ENCODE measurements at regions not wholly inside any gene's neighbourhood (a gene's known extent, or its start where the extent isn't known, plus 50 kb on each side); places are given as distances from the start of the nearest gene placed in this dataset.

DNA sequence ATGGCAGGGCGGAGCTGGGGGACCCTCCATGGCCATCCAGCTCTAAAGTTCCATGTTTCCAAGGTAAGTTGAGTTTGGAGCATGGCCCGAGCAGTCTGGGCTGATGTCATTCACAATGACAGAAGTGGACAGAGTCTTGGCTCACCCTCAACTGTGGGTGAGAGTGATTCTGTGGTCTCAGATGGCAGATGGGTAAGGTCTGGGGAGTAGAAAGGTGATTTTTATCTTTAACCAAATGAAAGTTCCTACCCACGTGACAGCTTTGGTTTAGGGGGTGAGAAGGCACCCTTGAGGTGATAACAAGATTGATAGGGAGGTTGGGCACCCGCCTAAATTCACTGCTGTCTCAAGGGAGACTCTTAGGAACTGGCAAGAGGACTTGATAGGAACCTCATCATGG, 57.6 kb upstream of the PDZD8 start:
- SMC1A ChIA-PET (ENCODE audit: uncharacterized antibody, unreplicated experiment), result interaction anchor here (2.2 to 3.4 kb wide), 3 partner anchors 10 to 69 kb away, joined by 5 to 19 read pairs (median 8); no protein-coding TSS in a partner anchor

DNA sequence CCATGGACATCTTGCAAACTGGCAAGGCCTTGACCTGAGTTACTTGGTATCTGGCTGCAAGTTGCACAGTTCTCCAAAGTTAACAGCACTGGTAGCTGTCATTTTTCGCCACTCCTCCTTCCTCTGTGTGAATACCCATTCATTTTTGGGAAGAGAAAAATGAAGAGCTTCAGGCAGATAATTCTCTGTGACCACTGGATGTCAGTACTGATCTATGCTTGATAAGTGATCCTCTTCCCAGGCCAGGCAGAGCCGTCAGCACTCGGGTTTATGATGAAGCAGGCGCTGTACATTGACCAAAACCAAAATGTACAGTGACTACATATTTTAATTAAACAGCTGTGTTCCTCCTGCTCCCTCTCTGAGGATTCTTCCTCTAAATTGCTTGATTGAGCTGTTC, 55.9 kb upstream of the PDZD8 start:
- WGBS (ENCODE audit: insufficient coverage, insufficient replicate concordance, low lambda C conversion rate, missing lambda C conversion rate), result 15% methylated on average over 4 of the region's 4 CpGs
- no peaks in the 10 kb centered on the region for H4K20me1 ChIP-seq (ENCODE audit: control insufficient read depth, insufficient read depth)
- H3K27me3 ChIP-seq (replicated peaks in 1 of 2; ENCODE audit: control insufficient read depth in 2 of 2, insufficient read depth in 2 of 2, low read length in 1 of 2), result peaks cover 0 to 2% of the 10 kb centered on the region in 2 experiments; a peak in 2 of 4 replicates
- H3K27ac ChIP-seq (ENCODE audit: control insufficient read depth, insufficient read depth), result no peak overlapping the region
- H3K9me3 ChIP-seq (replicated peaks; ENCODE audit: control insufficient read depth, insufficient read depth, low read length), result no peaks in the 10 kb centered on the region
- in situ Hi-C loops (cut with MboI) (no loop called here), intact Hi-C loops (cut with micrococcal nuclease; ENCODE audit: unreplicated experiment) (no loop called here)
- no peaks in the 10 kb centered on the region for H3K36me3 ChIP-seq (ENCODE audit: control insufficient read depth in 2 of 2, insufficient read depth in 2 of 2, low read length in 1 of 2)
- no peak overlapping the region for H2AFZ ChIP-seq (ENCODE audit: control insufficient read depth, low read depth, low read length)
- CTCF ChIA-PET, result interaction anchor here (0.6 to 6.4 kb wide), 27 partner anchors 8 to 1250 kb away, joined by 3 to 65 read pairs (median 5); no protein-coding TSS in a partner anchor
- no TSS peak for BruUV-seq (replicated peaks)
- H3K4me3 ChIP-seq, result no peak overlapping the region
- RAD21 ChIA-PET (ENCODE audit: unreplicated experiment), result interaction anchor here (0.8 to 2.6 kb wide), 15 partner anchors 12 to 1028 kb away, joined by 3 to 15 read pairs (median 4); no protein-coding TSS in a partner anchor
- POLR2A ChIA-PET, result interaction anchor here (0.6 to 1.1 kb wide), 3 partner anchors 39 to 57 kb away, joined by 3 to 5 read pairs (median 3); no protein-coding TSS in a partner anchor
- FAIRE-seq (no peak), ATAC-seq (peak; percentile 41; the same call in 2 of the 3 replicates), DNase-seq (ENCODE audit: low read depth, low spot score) (no peak)
- no peaks in the 10 kb centered on the region for H3K4me1 ChIP-seq (ENCODE audit: control insufficient read depth, insufficient read depth, low read length)
- no peak overlapping the region for H3K9ac ChIP-seq (ENCODE audit: control insufficient read depth, insufficient read depth, low read length)
- SMC1A ChIA-PET (ENCODE audit: uncharacterized antibody, unreplicated experiment), result interaction anchor here (0.7 to 3.4 kb wide), 24 partner anchors 9 to 810 kb away, joined by 3 to 19 read pairs (median 4); no protein-coding TSS in a partner anchor
- H3K4me2 ChIP-seq (ENCODE audit: control insufficient read depth, insufficient read depth), result no peak overlapping the region
- no peaks in the 10 kb centered on the region for H3K79me2 ChIP-seq (ENCODE audit: control insufficient read depth, insufficient read depth, low read length)
- TF ChIP-seq, protein P1, sequence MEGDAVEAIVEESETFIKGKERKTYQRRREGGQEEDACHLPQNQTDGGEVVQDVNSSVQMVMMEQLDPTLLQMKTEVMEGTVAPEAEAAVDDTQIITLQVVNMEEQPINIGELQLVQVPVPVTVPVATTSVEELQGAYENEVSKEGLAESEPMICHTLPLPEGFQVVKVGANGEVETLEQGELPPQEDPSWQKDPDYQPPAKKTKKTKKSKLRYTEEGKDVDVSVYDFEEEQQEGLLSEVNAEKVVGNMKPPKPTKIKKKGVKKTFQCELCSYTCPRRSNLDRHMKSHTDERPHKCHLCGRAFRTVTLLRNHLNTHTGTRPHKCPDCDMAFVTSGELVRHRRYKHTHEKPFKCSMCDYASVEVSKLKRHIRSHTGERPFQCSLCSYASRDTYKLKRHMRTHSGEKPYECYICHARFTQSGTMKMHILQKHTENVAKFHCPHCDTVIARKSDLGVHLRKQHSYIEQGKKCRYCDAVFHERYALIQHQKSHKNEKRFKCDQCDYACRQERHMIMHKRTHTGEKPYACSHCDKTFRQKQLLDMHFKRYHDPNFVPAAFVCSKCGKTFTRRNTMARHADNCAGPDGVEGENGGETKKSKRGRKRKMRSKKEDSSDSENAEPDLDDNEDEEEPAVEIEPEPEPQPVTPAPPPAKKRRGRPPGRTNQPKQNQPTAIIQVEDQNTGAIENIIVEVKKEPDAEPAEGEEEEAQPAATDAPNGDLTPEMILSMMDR (IDR thresholded peaks at IDR 0.05 in 2 of 3, conservative IDR thresholded peaks at IDR 0.05 in 1 of 3; ENCODE audit: control insufficient read depth in 2 of 3, extremely low read depth in 1 of 3, insufficient read depth in 1 of 3, low read depth in 3 of 3, low read length in 3 of 3), result peak in 1 of 3 experiments; percentile 25; a peak in 1 of 6 replicates
- TF ChIP-seq DPF2 (IDR thresholded peaks at IDR 0.05), result no peak

More for the DNA sequence above, 57.6 kb upstream of the PDZD8 start:
- no peak overlapping the region for H3K9ac ChIP-seq (ENCODE audit: control insufficient read depth, insufficient read depth, low read length)
- in situ Hi-C loops (cut with MboI), result no loop called here
- FAIRE-seq, result no peak
- no peaks in the 10 kb centered on the region for H3K9me3 ChIP-seq (replicated peaks; ENCODE audit: control insufficient read depth, insufficient read depth, low read length)
- H3K27me3 ChIP-seq (replicated peaks in 1 of 2; ENCODE audit: control insufficient read depth in 2 of 2, insufficient read depth in 2 of 2, low read length in 1 of 2), result peaks cover 0 to 3% of the 10 kb centered on the region in 2 experiments; a peak in 2 of 4 replicates
- peak; percentile 88 for ATAC-seq
- intact Hi-C loops (cut with micrococcal nuclease; ENCODE audit: unreplicated experiment), result no loop called here
- WGBS (ENCODE audit: insufficient coverage, insufficient replicate concordance, low lambda C conversion rate, missing lambda C conversion rate), result 2% methylated on average over 4 of the region's 4 CpGs
- ChIA-PET CTCF (interaction anchor here (0.8 to 6.4 kb wide), 6 partner anchors 10 to 1026 kb away, joined by 3 to 65 read pairs (median 8); no protein-coding TSS in a partner anchor), POLR2A (no interaction called here), RAD21 (ENCODE audit: unreplicated experiment) (interaction anchor here (2.0 to 2.6 kb wide), 4 partner anchors 10 to 1027 kb away, joined by 5 to 15 read pairs (median 8); no protein-coding TSS in a partner anchor)
- H2AFZ ChIP-seq (ENCODE audit: control insufficient read depth, low read depth, low read length), result no peak overlapping the region
- H3K27ac ChIP-seq (ENCODE audit: control insufficient read depth, insufficient read depth), result no peak overlapping the region
- no peak for DNase-seq (ENCODE audit: low read depth, low spot score)
- TF ChIP-seq ZNF622 (IDR thresholded peaks at IDR 0.05), result no peak
- TF ChIP-seq IKZF1 (conservative IDR thresholded peaks at IDR 0.05), result 0 out of 2 replicates have a peak, but pooled peaks have one; percentile 25
- peak; percentile 57; the same call in 1 of the 2 replicates for TF ChIP-seq ATF7 (IDR thresholded peaks at IDR 0.05; ENCODE audit: low read depth)
- TF ChIP-seq CHD4 (IDR thresholded peaks at IDR 0.05), result no peak
- TF ChIP-seq BHLHE40 (IDR thresholded peaks at IDR 0.05; ENCODE audit: borderline replicate concordance in 1 of 2, low read depth in 2 of 2, low read length in 1 of 2), result peak in 1 of 2 experiments; percentile 67; a peak in 2 of 4 replicates
- peak; percentile 70; the same call in 1 of the 2 replicates for TF ChIP-seq RAD51 (IDR thresholded peaks at IDR 0.05)
- TF ChIP-seq DPF2 (IDR thresholded peaks at IDR 0.05), result peak; percentile 37; the same call in 1 of the 2 replicates
- 0 out of 2 replicates have a peak, but pooled peaks have one; percentile 57 for TF ChIP-seq NR2F1 (conservative IDR thresholded peaks at IDR 0.05)
- TF ChIP-seq RFX5 (IDR thresholded peaks at IDR 0.05; ENCODE audit: low read depth, low read length), result no peak
- no peak for TF ChIP-seq TAF1 (IDR thresholded peaks at IDR 0.05; ENCODE audit: borderline replicate concordance, low read depth, low read length)
- no peak overlapping the region for H3K4me3 ChIP-seq
- no peaks in the 10 kb centered on the region for H4K20me1 ChIP-seq (ENCODE audit: control insufficient read depth, insufficient read depth)
- no TSS peak for BruUV-seq (replicated peaks)
- no peaks in the 10 kb centered on the region for H3K4me1 ChIP-seq (ENCODE audit: control insufficient read depth, insufficient read depth, low read length)
- no peaks in the 10 kb centered on the region for H3K36me3 ChIP-seq (ENCODE audit: control insufficient read depth in 2 of 2, insufficient read depth in 2 of 2, low read length in 1 of 2)
- no peak overlapping the region for H3K4me2 ChIP-seq (ENCODE audit: control insufficient read depth, insufficient read depth)
- no peaks in the 10 kb centered on the region for H3K79me2 ChIP-seq (ENCODE audit: control insufficient read depth, insufficient read depth, low read length)
